GM13977 (cell line): ENCODE measurements at regions not wholly inside any gene's neighbourhood (a gene's known extent, or its start where the extent isn't known, plus 50 kb on each side); places are given as distances from the start of the nearest gene placed in this dataset.

ENCODE experiments used
- DNase-seq: peaks from one replicate; pipeline ENCODE4 v3.0.0; 2012; ENCODE audit warnings: low spot score
- in situ Hi-C: fragments of 300-500 bp; cut with MboI; formaldehyde crosslinking; loops from one replicate; pipeline ENCODE4 v1.12.0; 2022; ENCODE audit warnings: low sequenced_read_pairs, low pct_unique_long_range_greater_than_20kb, mixed read lengths, inconsistent platforms; ENCODE audit not compliant: unreplicated experiment
- TF ChIP-seq, protein P1 (sequence below): IDR thresholded peaks from 2 replicates; pipeline ENCODE4 v1.5.1; 2012; ENCODE audit warnings: mild to moderate bottlenecking, control low read depth; ENCODE audit not compliant: insufficient read depth; ENCODE audit errors: extremely low read depth, missing control alignments

DNA sequence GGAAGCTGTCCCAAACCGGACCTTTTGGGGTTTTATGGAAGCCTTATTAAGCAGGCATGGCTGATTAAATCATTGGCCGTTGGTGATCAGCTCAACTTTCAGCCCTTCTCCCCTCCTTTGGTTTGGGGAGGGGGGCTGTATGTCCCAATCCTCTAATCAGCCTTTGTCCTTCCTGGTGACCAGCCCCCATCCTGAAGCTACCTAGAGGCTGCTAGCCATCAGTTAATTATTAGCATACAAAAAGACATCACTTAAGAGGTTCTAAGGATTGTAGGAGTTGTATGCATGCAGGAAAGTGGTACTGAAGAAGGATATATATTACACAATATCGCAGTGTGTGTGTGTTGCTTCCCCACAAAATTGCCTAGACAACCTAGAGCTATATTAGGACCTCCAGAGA is 553.3 kb upstream of the FZD8 start:
- no peak for DNase-seq
- in situ Hi-C loops: no loop called here
- TF ChIP-seq, protein P1, sequence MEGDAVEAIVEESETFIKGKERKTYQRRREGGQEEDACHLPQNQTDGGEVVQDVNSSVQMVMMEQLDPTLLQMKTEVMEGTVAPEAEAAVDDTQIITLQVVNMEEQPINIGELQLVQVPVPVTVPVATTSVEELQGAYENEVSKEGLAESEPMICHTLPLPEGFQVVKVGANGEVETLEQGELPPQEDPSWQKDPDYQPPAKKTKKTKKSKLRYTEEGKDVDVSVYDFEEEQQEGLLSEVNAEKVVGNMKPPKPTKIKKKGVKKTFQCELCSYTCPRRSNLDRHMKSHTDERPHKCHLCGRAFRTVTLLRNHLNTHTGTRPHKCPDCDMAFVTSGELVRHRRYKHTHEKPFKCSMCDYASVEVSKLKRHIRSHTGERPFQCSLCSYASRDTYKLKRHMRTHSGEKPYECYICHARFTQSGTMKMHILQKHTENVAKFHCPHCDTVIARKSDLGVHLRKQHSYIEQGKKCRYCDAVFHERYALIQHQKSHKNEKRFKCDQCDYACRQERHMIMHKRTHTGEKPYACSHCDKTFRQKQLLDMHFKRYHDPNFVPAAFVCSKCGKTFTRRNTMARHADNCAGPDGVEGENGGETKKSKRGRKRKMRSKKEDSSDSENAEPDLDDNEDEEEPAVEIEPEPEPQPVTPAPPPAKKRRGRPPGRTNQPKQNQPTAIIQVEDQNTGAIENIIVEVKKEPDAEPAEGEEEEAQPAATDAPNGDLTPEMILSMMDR: no peak

DNA sequence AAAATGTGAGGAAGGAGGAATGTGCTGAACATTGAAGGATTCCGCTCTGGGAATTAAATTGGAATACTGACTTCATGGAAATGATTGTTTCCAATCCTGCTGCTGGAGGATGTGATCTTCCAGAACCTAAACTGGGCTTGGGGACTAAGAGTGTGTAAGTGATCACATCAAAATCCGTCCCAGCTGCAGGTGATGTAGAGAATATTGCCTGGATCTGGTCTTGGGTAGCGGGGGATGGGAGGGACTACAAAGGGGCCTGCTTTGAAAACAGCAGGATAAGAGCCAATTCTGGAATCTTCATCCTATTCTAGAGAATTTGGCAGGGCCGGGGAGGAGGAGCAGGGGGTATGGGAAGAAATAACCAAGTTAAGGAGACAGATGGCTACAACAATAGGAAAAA is 552.2 kb upstream of the FZD8 start:
- DNase-seq: no peak
- in situ Hi-C loops: no loop called here
- TF ChIP-seq, protein P1: no peak

DNA sequence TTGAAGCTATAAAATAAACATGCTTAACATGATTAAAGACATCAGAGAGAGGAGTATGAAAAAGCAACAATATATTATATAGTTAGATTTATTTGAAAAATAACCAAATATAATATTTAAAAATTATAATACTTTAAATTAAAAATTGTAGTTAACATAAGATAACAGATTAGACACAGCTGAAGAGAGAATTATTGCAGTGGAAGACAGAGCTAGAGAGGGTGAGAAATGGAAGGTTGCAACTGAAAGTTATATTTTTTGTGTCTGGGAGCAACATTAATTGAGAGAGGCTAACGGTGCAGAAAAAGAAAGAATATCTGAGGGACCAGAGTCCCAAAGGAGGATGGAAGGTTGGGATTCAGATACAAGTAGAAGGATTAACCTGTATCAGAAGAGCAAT is 548.9 kb upstream of the FZD8 start:
- DNase-seq: no peak
- TF ChIP-seq, protein P1: no peak
- in situ Hi-C loops: no loop called here

DNA sequence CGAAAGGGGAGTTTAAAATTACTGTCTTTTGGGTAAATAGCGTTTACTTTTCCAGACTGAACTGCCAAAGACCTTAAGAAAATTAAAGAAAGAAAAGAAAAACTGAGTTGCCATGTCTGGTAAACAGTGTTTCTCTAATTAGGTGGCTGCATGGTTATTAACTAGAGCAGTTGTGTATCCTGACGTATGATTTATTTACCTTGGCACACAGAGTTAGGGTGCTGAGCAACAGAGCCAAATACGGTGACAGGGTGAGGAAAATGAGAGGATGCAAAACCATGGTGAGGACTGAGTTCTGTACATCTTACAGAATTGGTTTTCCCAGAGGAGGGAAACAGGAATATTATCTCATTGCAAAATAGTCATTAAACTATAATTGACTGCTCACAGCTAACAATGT is 546.4 kb upstream of the FZD8 start:
- in situ Hi-C loops: no loop called here
- TF ChIP-seq, protein P1: no peak
- DNase-seq: no peak

DNA sequence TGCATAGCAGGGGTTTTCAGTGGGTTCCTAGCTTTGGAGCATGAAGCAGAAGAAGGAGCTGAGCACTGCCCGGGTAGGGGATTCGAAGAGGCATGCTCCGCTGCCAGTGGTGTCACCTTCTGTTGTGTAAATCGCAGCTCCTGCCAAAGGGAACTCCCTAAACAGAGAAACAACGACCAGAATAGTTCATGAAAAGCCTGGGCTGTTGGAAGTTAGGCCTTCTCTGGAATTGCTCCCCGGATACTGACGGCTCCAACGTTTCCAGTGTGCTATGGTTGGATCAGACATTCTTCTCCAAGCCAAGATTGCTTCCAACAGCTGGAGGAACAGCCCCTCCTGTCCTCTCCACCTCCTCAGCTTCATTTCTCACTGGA is 546.0 kb upstream of the FZD8 start:
- DNase-seq: no peak
- TF ChIP-seq, protein P1: no peak
- in situ Hi-C loops: no loop called here

DNA sequence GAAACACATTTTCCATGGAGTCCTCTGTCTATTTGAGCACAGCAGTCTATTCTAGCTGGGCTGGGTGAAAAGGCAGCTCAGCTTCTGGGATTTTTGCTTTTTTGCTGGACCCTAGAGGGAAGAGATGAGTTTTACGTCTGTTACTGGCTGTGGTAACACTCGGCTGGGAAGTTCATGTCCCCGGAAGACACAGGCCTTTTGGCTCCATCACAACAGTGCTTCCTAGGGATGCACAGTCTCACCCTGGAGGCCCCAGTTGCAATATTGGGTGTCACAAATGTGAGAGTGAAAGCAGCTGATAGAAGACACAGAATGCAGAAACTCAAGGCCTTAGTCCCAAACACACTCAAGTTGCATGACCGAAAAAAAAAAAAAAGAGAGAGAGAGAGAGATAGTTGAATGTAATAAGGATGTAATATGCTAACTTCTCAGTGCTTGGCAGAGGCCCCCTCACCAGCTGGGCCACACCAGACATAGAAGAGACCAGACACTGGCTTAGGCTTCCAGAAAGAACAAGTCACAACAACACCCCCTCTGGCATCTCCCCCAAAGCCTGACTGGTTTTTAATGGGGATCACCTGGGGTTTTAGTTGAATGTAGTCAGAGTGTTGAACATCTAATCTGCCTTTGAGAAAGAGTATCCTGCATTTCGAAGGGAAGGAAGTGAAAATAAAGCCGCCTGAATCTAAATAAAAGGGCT is 545.4 kb upstream of the FZD8 start:
- in situ Hi-C loops: no loop called here
- TF ChIP-seq, protein P1: no peak
- no peak for DNase-seq
